ENCODE measurements at regions not wholly inside any gene's neighbourhood (a gene's known extent, or its start where the extent isn't known, plus 50 kb on each side); places are given as distances from the start of the nearest gene placed in this dataset.
"Not testable (repeated sequence)": the region's sequence is repeated elsewhere in the genome, so short reads cannot be mapped to it uniquely, and the experiment has no call there.

GRCh38 chr20:22954661-22955060, 80.5 kb upstream of the SSTR4 start:
- no peak for DNase-seq (ENCODE audit: low read depth)

- no peak for DNase-seq (ENCODE audit: low read depth)
These were observed 76.7 kb upstream of the SSTR4 start for GRCh38 chr20:22958390-22958789.

DNA sequence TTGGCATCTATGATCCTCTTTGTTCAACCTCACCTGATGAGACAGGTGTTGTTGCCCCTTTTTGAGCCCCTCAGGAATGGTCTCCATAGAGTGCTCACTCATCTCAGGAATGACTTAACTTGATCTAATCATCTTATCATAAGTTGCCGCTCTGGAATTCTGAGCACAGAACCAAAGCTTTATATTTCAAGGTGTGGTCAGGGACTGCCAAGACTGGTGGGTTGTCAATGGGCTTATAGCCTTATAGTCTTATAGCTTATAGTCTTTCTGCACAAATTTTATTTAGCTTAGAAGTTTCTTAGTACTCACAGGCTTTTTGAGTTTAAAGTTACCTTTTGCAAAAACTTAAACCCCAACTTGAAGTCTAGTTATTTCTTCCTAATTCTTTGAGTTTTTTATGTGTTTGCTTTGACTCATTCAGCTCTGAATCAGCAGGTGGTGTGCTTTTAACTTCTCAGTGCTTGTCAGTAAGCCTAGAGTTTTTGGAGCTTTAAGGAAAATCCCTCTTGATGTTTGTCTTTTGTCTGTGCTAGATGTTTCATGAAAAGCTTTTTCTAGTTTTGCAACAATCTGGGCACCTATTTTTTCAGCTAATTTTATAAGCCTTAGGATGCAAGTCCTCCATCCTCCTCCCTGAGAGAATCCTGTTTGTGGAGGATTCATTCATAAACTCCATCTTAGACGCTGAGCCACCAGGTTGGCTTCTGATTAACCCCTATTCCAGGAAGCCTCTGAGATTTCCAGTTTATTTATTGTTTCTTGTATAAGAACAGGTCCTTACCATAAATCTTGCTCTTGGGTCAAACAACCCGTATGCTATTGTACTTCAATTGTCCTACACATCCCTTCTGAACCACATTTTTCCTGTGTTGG, 72.3 kb upstream of the SSTR4 start:
- no peak for DNase-seq (ENCODE audit: low read depth)

DNA sequence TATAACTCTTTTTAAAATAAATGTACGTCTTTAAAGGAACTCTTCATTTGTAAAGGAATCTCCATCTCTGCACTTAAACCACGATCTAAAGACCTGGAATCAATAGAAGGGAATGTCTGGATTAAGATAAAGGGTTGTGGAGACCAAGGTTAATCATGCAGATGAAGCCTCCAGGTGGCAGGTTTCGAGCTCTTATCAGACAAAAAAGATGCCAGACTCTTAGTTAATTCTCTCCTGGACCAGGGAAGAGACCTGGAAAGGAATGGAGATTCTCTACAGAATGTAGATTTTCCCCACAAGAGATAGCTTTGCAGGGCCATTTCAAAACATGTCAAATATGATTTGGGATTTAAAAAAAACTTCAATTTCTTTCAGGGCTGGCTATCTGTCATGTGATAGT, 71.5 kb upstream of the SSTR4 start:
- DNase-seq (ENCODE audit: low read depth) = no peak

GRCh38 chr20:22966787-22967464, 68.2 kb upstream of the SSTR4 start:
- DNase-seq (ENCODE audit: low read depth) = no peak

DNA sequence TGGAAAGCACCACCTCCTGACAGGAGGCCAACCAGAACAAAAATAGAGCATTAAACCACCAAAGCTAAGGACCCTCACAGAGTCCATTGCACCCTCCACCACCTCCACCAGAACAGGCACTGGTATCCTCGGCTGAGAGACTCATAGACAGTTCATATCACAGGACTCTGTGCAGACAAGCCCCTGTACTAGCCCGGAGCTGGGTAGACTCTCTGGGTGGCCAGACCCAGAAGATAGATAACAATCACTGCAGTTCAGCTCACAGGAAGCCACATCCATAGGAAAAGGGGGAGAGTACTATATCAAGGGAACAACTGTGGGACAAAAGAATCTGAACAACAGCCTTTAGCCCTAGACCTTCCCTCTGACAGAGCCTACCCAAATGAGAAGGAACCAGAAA, 67.4 kb upstream of the SSTR4 start:
- DNase-seq (ENCODE audit: low read depth) = not testable (repeated sequence)

DNA sequence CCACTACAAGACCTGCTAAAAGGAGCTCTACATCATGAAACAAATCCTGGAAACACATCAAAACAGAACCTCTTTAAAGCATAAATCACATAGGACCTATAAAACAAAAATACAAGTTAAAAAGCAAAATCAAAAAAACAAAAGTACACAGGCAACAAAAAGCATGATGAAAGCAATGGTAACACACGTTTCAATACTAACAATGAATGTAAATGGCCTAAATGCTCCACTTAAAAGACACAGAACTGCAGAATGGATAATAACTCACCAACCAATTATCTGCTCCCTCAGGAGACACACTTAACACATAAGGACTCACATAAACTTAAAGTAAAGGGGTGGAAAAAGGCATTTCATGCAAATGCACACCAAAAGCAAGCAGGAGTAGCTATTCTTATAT, 66.1 kb upstream of the SSTR4 start:
- DNase-seq (ENCODE audit: low read depth) = not testable (repeated sequence)

DNA sequence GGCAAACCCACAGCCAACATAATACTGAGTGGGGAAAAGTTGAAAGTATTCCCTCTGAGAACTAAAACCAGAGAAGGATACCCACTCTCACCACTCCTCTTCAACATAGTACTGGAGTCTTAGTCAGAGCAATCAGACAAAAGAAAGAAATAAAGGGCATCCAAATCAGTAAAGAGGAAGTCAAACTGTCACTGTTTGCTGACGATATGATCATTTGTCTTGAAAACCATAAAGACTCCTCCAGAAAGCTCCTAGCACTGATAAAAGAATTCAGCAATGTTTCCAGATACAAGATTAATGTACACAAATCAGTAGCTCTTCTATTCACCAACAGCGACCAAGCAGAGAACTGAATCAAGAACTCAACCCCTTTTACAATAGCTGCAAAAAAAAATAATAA, 64.0 kb upstream of the SSTR4 start:
- not testable (repeated sequence) for DNase-seq (ENCODE audit: low read depth)

DNA sequence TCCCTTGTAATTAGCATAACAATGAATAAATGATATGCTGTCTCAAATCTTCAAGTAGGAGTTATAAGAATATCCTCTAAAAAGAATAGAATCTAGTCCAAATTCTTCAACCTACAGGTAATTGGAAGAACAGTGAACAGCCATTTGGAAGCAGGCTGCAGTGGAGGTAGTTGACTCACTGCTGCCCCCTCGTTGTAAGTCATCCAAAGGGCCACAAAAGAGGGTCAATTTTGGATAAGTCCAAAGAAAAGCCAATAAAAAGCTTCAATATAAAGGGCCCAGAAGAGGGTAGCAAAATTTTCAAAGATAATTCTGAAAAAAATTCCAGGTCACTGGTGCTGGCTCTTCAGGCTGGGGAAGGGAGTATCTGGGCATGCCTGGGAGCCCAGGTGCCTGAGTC, 60.8 kb upstream of the SSTR4 start:
- DNase-seq (ENCODE audit: low read depth) = no peak

DNA sequence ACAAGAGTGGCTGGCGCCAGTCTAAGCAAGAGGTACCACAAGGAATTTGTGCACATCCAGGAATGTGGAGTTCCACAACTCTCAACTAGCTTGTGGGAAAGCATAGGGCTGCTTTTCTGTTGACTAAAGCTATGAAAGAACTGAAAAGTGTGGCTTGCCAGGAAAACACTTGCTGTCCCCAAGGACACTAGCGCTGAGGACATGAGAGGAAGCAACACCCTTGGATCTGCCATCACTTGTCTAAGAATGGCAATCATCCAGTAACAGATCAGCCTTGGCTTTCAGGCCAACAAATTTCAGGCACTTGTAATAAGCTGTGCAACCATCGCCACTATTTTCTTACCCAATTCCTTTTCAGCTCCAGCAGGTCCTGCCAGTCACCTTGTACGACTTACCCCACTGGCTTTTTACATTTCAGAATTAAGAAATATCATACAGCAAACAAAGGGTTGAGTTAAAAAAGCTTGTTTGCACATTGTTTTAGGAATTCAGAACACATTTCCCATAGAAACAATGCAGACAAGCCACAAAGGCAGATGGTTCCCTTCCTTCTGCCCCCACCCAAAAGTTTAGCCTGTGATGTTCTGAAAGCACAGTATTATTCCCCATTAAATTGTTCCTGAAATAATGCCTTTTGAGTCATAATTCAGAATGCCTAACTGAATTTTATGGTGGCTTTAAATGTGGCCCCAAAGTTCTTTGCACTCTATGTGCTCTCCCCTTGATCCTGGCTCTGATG, 57.9 kb upstream of the SSTR4 start:
- DNase-seq (ENCODE audit: low read depth) = no peak

DNA sequence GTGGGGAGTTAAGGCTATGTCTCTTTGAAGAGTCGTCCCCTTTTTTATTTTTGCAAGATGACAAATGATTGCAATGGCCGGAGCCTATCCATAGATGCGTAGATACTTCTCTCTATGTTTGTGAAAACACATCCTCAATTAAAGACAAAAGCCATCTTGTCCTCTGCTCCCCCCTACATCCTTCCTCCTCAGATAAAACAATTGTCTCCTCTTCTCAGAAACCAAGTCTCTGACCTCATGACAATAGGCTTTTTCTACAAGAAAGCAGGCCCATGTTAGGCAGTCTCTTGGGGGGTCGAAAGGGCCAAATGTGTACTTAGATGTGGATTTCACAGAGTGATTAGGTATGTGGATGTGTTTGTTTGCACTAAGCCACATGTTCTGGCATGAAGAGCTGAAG, 51.1 kb upstream of the SSTR4 start:
- DNase-seq (ENCODE audit: low read depth) = no peak

DNA sequence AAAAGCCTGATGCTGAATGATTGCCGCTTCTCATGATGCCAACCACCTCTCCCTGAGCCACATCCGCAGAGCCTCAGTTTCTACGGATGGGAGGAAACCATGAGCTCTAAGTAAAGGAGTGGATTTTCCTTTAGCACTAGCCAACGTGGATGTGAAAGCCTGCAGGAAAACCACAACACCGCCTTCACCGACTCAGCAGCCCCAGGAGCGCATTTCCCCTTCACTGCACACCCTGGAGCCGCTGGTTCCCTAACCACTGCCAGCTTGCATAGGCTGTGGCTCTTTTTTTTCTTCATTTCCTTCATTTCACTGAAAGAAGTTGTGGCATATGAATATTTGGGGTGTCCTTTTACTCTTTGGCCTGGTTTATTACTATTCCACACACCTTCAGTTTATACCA, 50.5 kb upstream of the SSTR4 start:
- no peak for DNase-seq (ENCODE audit: low read depth)

GRCh38 chr20:22985239-22985778, 49.8 kb upstream of the SSTR4 start:
- DNase-seq (ENCODE audit: low read depth) = no peak

Measured in HS-27A (cell line).